Liver (tissue), 3 donors: ENCODE measurements at regions not wholly inside any gene's neighbourhood (a gene's known extent, or its start where the extent isn't known, plus 50 kb on each side); places are given as distances from the start of the nearest gene placed in this dataset.

Source experiments
- EGR1 ChIP-seq, 2 donors: IDR thresholded peaks; 2 replicates each; pipeline ENCODE4 v1.6.1; 2016 to 2018; ENCODE audit warnings: antibody characterized with exemption in 2 of 2, low read depth in 2 of 2
- FOXA1 ChIP-seq: IDR thresholded peaks from 2 replicates; pipeline ENCODE4 v1.6.1; 2016; ENCODE audit warnings: antibody characterized with exemption
- FOXA2 ChIP-seq: IDR thresholded peaks from 2 replicates; pipeline ENCODE4 v1.6.1; 2016; ENCODE audit warnings: antibody characterized with exemption
- GABPA ChIP-seq, 2 donors: IDR thresholded peaks in 1 of 2; conservative IDR thresholded peaks in 1 of 2; 2 replicates each; pipeline ENCODE4 v1.6.1; 2016; ENCODE audit warnings: antibody characterized with exemption in 2 of 2, mild to moderate bottlenecking in 1 of 2, moderate library complexity in 1 of 2
- HNF4A ChIP-seq, 2 donors: conservative IDR thresholded peaks; 2 replicates each; pipeline ENCODE4 v1.6.1; 2016; ENCODE audit warnings: antibody characterized with exemption in 2 of 2, mild to moderate bottlenecking in 2 of 2
- JUND ChIP-seq, 2 donors: IDR thresholded peaks; 2 replicates each; pipeline ENCODE4 v1.6.1; 2016; ENCODE audit warnings: antibody characterized with exemption in 2 of 2
- RAD21 ChIP-seq, 2 donors: IDR thresholded peaks; 2 replicates each; pipeline ENCODE4 v1.6.1; 2016; ENCODE audit warnings: antibody characterized with exemption in 2 of 2, mild to moderate bottlenecking in 2 of 2
- TAF1 ChIP-seq: conservative IDR thresholded peaks from 2 replicates; pipeline ENCODE4 v1.6.1; 2016; ENCODE audit warnings: antibody characterized with exemption, mild to moderate bottlenecking
- YY1 ChIP-seq: IDR thresholded peaks from 2 replicates; pipeline ENCODE4 v1.6.1; 2016; ENCODE audit warnings: antibody characterized with exemption, mild to moderate bottlenecking
- TF ChIP-seq, protein P1 (sequence below): fragments of 150-350 bp; IDR thresholded peaks from 2 replicates; pipeline ENCODE4 v1.5.1; 2017; ENCODE audit warnings: improper control_type of control experiment, low read depth, low read length; ENCODE audit not compliant: missing input control
- TF ChIP-seq, protein P2 (sequence below): IDR thresholded peaks from 2 replicates; pipeline ENCODE4 v1.6.1; 2016; ENCODE audit warnings: antibody characterized with exemption
- TF ChIP-seq, protein P3 (sequence below): IDR thresholded peaks from 2 replicates; pipeline ENCODE4 v1.6.1; 2016; ENCODE audit warnings: antibody characterized with exemption, mild to moderate bottlenecking
- donor health status: healthy.
- donor health status: healthy.

DNA sequence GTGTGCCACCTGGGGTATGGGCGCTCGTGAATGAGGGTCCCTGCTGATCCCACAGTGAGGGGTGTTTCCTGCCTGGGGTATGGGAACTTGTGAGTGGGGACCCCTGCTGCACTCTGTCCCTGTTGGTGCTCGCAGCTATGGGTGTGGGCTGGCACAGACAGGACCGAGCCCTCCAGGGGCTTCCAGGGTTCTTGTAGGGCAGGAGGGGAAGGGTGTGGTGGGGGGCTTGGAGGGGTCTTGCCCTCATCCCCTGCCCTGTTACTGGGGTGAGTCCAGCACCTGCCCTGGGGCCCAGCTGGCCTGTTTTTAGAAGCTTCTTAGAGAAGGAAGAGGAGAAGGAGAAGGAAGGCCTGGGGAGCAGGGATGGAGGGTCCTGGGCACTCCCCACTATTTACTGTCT lies 377.0 kb upstream of the NUPR2 start:
- TF ChIP-seq, protein P1, sequence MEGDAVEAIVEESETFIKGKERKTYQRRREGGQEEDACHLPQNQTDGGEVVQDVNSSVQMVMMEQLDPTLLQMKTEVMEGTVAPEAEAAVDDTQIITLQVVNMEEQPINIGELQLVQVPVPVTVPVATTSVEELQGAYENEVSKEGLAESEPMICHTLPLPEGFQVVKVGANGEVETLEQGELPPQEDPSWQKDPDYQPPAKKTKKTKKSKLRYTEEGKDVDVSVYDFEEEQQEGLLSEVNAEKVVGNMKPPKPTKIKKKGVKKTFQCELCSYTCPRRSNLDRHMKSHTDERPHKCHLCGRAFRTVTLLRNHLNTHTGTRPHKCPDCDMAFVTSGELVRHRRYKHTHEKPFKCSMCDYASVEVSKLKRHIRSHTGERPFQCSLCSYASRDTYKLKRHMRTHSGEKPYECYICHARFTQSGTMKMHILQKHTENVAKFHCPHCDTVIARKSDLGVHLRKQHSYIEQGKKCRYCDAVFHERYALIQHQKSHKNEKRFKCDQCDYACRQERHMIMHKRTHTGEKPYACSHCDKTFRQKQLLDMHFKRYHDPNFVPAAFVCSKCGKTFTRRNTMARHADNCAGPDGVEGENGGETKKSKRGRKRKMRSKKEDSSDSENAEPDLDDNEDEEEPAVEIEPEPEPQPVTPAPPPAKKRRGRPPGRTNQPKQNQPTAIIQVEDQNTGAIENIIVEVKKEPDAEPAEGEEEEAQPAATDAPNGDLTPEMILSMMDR, result no peak
- TF ChIP-seq RAD21 (IDR thresholded peaks at IDR 0.05), result no peak
- TF ChIP-seq, protein P2, sequence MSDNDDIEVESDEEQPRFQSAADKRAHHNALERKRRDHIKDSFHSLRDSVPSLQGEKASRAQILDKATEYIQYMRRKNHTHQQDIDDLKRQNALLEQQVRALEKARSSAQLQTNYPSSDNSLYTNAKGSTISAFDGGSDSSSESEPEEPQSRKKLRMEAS, result no peak
- no peak for TF ChIP-seq YY1
- TF ChIP-seq, protein P3, sequence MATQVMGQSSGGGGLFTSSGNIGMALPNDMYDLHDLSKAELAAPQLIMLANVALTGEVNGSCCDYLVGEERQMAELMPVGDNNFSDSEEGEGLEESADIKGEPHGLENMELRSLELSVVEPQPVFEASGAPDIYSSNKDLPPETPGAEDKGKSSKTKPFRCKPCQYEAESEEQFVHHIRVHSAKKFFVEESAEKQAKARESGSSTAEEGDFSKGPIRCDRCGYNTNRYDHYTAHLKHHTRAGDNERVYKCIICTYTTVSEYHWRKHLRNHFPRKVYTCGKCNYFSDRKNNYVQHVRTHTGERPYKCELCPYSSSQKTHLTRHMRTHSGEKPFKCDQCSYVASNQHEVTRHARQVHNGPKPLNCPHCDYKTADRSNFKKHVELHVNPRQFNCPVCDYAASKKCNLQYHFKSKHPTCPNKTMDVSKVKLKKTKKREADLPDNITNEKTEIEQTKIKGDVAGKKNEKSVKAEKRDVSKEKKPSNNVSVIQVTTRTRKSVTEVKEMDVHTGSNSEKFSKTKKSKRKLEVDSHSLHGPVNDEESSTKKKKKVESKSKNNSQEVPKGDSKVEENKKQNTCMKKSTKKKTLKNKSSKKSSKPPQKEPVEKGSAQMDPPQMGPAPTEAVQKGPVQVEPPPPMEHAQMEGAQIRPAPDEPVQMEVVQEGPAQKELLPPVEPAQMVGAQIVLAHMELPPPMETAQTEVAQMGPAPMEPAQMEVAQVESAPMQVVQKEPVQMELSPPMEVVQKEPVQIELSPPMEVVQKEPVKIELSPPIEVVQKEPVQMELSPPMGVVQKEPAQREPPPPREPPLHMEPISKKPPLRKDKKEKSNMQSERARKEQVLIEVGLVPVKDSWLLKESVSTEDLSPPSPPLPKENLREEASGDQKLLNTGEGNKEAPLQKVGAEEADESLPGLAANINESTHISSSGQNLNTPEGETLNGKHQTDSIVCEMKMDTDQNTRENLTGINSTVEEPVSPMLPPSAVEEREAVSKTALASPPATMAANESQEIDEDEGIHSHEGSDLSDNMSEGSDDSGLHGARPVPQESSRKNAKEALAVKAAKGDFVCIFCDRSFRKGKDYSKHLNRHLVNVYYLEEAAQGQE, result no peak
- TF ChIP-seq GABPA (IDR thresholded peaks at IDR 0.05 in 1 of 2, conservative IDR thresholded peaks at IDR 0.05 in 1 of 2), result no peak
- no peak for TF ChIP-seq FOXA2
- no peak for TF ChIP-seq FOXA1
- no peak for TF ChIP-seq TAF1
- no peak for TF ChIP-seq EGR1 (IDR thresholded peaks at IDR 0.05; ENCODE audit: low read depth in 2 of 2)
- TF ChIP-seq HNF4A (conservative IDR thresholded peaks at IDR 0.05), result no peak
- no peak for TF ChIP-seq JUND (IDR thresholded peaks at IDR 0.05)
